HG02981 (cell line): ENCODE measurements at regions not wholly inside any gene's neighbourhood (a gene's known extent, or its start where the extent isn't known, plus 50 kb on each side); places are given as distances from the start of the nearest gene placed in this dataset.
"Not testable (repeated sequence)": the region's sequence is repeated elsewhere in the genome, so short reads cannot be mapped to it uniquely, and the experiment has no call there.

Experiments
- ATAC-seq: cut with Tn5 transposase; IDR thresholded peaks from one replicate; pipeline ENCODE4 v1.9.1; 2021; ENCODE audit warnings: mild to moderate bottlenecking, moderate library complexity; ENCODE audit not compliant: unreplicated experiment

DNA sequence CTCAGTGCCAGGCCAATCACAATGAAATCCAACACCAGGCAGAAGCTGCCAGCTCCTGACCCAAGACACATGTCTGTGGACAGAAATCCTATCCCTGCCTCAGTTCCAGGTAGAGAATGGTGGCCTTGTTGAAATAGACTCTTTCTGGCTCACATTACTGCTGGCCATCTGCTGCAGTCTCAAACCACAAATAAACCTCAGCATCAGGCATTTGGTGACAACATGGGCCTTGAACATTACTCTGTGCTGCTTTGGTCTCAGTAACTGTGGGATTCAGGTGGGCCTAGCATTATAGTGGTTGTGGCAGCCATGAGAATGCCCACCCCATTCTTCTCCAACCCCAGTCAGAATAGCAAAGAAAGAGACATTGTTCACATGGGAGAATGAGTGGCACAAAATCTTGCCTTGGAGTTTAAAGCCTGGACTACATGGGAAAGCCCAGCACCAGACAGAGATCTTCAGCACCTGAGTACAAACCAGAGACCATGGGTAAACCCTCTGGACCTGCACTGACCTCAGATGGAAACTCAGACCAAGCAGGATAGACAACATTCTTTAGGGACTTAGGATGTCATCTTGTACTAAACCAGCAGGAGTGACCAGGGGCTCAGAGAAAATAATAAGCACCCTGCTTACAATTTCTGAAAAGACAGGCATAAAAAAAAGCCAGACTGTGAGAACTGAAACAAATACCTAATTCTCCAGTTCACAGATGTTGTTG, 50.4 kb upstream of the TRAM1L1 start:
- no peak for ATAC-seq

DNA sequence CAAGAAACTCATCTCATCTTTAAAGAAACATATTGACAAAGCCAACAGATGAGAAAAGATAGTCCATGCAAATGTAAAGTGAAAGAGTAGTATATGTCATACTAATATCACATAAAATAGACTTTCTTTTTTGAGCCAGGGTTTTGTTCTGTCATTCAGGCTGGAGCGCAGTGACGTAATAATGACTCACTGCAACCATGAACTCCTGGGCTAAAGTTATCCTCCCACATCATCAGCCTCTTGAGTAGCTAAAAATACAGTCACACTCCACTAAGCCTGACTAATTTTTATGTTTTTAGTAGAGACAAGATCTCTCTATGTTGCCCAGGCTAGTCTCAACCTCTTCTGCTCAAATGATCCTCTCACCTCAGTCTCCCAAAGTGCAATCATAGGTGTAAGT, 51.8 kb upstream of the TRAM1L1 start:
- no peak for ATAC-seq

DNA sequence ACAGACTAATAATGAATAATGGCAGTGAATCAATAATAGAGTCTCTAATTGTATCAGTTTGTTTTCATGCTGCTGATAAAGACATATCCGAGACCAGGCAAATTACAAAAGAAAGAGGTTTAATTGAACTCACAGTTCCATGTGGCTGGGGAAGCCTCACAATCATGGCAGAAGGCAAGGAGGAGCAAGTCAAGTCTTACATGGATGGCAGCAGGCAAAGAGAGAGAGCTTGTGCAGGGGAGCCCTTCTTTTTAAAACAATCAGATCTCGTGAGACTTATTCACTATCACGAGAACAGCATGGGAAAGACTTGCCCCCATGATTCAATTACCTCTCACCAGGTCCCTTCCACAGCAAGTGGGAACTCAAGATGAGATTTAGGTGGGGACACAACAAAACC, 53.4 kb upstream of the TRAM1L1 start:
- not testable (repeated sequence) for ATAC-seq

DNA sequence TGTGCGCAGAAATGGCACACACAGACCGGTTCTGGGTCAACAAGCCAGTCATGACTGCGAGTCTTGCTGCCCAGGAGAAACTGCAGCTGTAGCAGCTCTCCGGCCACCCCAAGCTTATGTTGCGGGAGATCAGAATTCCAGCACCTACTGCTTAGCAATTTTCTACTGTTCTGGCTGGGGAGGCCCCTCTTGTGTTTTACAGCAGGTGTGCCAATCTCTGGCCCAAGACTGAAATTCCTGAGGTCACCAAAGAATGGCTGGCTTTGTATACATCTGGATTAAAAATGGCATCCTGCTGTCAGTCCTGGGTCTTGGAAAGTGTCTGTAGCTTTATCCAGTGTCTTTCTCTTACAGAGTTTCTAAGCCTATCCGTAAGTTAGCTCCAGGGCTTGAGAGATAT, 68.9 kb upstream of the TRAM1L1 start:
- ATAC-seq: no peak

DNA sequence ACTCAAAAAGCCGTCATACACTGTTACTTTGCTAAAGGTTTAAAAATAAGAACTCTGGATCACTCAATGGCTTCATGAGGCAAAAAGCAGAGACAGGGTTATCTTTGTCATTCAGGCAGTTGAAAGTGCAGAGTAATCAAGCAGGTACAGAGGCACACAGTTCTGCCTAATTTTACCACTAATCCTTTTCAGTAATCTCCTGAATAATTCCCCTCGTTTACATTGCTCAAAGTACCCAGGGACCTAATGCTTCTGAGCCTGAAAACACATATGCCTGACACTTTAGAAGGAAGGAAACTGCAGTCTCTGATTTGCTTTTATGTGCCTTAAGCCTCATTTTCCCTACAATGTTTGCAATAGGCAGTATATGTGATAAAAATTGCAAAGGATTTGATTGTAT, 71.4 kb upstream of the TRAM1L1 start:
- no peak for ATAC-seq

DNA sequence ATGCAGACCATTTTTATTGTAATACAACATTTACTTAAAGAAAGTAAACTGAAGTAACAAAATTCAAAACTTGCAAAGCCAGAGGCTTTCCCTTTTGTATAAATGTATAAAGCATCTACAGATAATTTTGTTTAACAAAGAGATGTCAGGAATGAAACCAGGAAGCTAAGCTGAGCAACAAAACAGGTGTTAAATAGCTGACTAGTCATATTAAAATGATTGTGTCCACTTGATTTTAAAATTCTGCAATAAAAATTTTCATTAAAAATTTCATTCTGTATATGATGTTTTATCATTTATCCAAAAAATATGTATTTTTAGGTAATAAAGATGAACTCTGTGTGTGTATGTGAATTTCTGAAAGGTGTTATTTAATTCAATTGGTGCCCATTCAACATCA, 72.0 kb upstream of the TRAM1L1 start:
- ATAC-seq: no peak

DNA sequence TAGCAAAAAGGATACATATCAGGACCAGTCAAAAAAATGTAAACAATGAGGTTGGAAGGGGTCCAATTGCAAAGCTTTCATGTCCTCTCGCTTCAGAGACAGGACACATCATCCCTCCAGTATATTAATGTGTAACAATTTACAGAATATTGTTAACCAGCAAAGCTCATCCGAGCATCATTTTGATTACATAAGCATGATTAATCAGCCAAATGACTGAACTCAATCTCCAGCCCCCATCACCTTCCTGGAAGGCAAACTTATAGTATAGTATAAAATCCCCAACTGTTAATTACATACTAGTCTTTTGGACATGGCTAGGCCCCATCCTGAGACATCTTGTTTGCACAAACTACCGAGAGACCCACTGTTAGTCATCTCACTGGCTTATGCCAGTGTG, 77.6 kb upstream of the TRAM1L1 start:
- ATAC-seq: no peak

DNA sequence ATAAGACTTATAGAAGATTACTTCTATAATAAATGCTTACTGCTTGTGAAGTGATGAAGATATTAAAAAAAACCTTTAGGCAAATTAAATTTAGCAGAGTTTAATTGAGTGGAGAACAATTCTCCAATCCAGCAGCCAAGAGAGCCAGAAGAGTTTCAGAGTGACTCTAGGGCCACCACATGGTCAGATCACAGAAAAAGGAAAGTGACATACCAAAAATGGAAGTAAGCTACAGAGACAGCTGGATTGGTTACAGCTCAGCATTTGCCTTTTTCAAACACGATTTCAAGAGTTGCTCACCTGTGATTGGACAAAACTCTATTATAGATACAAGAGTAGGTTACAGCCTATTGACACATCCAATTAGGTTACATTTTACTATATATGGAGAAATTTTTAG, 79.0 kb upstream of the TRAM1L1 start:
- ATAC-seq: no peak

DNA sequence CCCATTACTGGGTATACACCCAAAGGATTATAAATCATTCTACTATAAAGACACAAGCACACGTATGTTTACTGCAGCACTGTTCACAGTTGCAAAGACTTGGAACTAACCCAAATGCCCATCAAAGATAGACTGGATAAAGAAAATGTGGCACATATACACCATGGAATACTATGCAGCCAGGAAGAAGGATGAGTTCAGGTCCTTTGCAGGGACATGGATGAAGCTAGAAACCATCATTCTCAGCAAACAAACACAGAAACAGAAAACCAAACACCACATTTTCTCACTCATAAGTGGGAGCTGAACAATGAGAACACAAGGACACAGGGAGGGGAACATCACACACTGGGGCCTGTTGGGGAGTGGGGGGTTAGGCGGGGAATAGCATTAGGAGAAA, 90.0 kb upstream of the TRAM1L1 start:
- ATAC-seq: not testable (repeated sequence)

DNA sequence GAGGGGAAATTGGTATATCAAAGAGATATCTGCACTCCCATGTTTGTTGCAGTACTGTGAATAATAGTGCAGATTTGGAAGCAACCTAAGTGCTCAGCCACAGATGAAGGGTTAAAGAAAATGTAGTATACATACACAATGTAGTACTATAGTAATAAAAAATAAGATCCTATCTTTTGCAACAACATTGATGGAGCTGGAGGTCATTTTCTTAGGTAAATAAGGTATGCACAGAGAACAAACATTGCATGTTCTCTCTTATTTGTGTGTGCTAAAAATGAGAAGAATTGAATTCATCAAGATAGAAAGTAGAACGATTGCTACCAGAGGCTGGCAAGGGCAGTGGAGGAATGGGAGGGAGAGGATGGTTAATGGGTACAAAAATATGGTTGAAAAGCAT, 117.9 kb upstream of the TRAM1L1 start:
- ATAC-seq: no peak

DNA sequence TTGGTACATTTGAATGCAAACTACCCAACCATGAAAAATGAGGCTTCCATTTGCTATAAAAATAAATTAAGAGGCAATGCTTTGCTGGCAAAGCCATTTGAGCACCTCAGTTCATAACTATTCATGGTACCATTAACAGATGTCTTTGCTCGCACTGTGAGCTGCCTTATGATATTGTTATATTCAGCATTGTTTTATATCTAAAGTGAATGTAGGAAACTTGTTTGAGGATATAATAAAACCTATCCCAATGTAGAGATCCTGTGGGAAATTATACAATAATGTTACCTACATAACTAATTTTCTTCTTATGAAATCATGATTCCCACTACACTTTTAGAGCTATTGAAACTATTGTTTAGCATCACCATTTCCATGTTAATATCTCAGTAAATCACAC, 125.2 kb upstream of the TRAM1L1 start:
- no peak for ATAC-seq

DNA sequence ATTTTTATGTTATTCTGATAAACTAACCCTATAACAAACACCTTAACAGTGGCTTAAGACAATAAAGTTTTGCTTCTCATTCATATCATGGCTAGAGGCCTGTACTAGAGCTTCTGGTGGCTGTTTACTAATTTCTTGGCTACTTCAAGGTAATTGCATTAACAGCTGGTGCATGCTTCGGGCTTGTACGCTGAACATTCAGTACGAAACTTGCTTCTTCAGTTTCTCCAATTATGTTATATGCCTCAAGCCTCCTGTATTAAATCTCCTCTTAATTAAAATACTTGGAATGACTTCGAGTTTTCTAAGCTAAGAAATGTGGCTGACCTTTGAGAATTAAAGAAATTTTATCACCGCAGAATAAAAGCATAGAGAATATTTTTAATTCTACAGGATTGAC, 138.9 kb upstream of the TRAM1L1 start:
- no peak for ATAC-seq

DNA sequence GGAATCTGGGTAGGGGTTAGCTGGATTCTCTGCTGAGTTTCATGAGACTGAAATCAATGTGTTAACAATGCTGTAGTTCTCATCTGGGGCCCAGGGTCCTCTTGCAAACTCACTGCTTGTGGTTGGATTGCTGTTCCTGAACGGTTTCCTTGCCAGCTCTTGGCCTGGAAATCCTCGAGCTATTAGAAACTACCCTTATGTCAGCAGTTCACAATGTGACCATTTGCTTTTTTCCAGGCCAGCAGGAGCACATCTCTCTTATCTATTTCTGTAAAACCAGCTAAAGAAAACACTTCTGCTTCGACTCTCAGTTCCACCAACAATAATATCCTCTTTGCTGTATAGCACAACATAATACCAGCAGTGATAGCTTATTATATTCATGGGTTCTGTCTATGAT, 140.1 kb upstream of the TRAM1L1 start:
- no peak for ATAC-seq

DNA sequence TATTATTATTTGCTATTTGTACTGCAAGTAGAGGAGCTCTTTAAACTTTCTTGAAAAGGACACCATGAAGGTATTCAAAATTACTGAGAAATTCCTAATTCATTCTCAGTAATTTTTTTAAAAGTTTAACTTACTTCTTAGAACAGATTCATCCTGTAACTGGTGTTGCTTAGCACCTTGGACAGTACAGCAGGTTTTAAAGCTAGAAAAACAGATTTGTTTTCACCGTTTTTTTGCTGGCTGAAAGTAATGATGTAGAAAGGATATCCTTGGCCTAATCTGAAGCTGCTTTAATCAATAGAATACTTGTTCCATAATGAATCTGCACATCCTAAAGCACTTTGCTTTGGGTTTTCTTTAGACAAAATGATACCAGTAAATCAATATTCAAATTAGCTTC, 142.5 kb upstream of the TRAM1L1 start:
- no peak for ATAC-seq

DNA sequence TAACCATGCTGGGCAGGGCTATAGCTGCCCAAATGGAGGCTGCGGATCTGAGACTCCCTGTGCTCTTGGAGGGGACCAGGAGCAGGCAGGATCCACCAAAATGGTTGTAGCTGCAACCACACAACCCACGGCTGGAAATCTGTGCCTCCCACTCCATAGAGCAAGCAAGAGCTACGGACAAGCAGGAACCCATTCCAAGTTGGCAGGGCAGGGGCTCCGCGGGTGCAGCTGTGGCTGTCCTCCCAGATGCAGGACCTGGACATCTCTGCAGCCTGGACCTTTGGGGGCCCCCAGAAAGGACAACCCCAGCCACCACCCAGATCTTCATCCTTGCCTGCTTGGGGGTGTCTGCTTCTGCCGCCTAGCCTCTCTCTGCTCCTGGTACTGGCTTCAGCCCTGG, 154.1 kb upstream of the TRAM1L1 start:
- no peak for ATAC-seq

DNA sequence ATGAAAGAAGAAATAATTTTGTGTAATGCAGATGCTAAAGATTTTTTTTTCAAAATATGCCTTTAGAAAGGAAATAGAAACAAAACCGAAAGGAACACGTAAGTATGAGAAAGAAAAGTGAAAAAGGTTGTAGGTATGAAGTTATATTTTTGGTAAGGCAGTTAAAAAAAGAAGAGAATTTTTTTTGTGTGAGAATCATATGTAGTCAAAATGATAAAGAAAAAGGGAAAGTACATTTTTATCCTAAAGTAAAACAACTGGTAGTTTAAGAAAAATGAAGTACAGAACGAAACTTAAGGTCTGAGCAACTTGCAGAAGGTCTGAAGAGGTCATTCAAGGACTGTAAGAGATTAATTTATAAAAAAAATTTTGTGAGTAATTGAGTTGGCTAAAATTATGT, 164.0 kb upstream of the TRAM1L1 start:
- peak; percentile 92 for ATAC-seq

DNA sequence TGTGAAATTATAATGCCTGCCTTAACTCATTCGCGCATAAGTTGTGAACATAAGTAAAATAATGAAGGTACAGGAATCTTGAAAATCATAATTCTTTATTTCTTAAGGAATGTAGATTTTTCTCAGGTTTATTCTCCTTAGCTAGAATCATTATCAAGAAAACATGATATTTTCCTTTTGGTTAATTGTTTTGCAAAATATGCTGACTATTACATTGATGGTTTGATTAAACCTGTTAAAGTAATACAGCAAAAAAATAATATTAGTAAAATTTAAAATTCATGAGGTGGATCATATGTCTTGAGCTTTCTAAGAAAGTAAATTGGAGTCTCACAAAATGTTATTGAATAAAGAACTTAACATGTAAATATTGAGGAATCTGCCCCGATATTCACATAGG, 178.7 kb upstream of the TRAM1L1 start:
- no peak for ATAC-seq

DNA sequence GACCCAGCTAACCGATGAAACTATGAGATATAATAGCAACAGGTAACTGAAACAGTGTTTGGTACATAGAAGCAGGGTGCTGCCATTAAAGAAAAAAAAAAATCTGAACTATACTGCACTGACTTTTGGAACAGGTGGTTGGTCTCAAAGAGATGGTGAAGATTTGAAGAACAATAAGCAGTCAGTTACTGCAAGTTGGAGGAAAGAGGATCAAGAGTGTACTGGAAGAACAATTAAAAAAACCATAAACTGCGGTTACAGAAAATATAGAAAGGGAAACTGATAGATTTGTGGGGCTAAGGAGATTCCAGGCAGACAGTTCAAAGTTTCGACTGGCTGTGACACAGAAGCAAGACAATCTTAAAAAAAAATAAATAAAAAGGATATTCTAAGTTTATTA, 181.9 kb upstream of the TRAM1L1 start:
- ATAC-seq: no peak

DNA sequence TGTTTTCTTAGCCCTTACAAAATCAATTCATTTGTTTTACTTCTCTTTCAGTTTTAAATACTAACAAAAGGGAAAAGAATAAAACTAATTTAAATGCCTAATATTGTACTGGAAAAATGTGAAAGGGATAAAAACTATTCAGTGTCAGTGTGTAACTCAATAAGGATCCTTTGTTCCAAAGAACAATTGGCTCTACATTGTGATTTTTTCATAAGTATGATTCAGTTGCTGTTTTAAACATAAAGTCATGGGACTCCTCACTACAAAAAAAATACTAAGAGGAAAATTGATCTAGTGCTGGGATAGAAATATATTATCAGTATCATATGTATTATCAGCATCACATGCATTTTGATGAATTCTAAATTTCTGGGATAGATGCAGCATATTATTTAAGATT, 199.4 kb upstream of the TRAM1L1 start:
- no peak for ATAC-seq

DNA sequence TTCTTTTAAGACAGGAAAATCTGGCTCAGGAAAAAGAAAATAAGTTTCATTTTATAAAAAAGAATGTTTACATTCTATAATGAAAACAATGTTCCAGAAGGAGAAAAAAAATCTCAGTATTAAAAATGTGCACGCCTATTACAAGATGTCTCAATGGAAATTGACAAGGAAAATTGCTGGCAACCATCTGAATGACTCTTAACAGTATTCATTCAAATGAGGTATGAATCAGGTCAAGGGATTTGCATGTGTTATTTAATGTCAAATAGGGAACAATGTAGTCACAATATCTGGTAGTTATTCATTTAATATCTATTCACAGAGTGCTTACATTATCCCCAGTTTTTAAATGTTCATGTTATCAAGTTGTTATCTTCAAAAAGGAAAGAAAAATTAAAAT, 208.4 kb upstream of the TRAM1L1 start:
- ATAC-seq: no peak

DNA sequence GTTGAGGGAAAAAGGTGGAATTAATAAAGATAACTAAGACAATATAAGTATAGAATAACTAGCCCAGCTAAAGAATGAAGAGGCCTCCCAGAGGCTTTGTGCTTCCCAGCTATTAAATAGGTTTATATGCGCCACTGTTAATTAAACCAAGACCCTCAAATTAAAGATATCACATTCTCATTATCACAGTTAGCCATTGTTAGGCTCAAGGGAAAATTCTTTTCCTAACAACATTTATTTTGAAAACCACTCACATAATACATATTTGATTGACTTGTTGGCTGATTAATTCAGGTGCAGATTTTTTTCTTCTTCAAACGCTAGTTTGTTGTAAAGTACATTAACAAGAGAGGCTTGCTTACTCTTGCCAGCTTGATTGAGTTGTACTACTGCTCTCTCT, 216.8 kb upstream of the TRAM1L1 start:
- no peak for ATAC-seq

DNA sequence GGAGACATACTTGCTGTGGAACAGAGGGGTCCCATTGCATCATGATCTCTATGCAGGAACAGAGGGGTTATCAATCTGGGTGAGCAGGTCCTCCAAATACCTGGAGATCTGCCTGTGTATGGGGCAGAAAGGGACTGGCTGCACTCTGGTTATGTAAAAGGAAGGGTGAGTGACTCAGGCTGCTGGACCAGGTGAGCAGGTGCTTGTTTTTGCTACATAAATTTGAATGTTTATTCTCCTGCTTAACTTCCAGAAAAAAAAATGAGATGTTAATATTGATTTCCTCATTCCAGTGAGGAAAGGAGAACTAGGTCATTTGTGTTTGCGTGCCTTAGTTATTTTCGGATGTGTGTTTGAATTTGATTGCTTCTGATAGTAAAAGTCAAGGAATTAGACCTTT, 225.8 kb upstream of the TRAM1L1 start:
- ATAC-seq: no peak

DNA sequence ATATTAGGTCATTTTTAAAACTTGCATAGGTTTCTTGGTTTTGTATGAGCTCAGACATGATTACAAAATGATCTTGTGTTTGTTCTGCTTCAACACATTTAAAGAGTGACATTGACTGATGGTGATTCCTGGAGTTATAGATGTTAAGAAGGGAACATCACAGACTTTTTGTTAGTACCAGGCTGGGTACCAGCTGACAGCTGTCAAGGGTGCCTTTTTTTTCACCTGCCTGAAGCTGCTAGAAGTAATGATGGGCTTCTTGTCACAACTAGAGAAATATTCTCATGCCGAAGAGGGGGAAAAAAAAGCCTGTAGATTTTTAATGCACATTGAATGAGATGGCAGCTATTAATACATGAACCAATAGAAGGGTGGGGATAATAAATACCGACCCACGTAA, 226.6 kb upstream of the TRAM1L1 start:
- no peak for ATAC-seq
